GM19438 (cell line): ENCODE measurements at regions not wholly inside any gene's neighbourhood (a gene's known extent, or its start where the extent isn't known, plus 50 kb on each side); places are given as distances from the start of the nearest gene placed in this dataset.

Experiments
- ATAC-seq: cut with Tn5 transposase; IDR thresholded peaks from one replicate; pipeline ENCODE4 v1.9.1; 2021; ENCODE audit warnings: low read depth; ENCODE audit not compliant: unreplicated experiment

DNA sequence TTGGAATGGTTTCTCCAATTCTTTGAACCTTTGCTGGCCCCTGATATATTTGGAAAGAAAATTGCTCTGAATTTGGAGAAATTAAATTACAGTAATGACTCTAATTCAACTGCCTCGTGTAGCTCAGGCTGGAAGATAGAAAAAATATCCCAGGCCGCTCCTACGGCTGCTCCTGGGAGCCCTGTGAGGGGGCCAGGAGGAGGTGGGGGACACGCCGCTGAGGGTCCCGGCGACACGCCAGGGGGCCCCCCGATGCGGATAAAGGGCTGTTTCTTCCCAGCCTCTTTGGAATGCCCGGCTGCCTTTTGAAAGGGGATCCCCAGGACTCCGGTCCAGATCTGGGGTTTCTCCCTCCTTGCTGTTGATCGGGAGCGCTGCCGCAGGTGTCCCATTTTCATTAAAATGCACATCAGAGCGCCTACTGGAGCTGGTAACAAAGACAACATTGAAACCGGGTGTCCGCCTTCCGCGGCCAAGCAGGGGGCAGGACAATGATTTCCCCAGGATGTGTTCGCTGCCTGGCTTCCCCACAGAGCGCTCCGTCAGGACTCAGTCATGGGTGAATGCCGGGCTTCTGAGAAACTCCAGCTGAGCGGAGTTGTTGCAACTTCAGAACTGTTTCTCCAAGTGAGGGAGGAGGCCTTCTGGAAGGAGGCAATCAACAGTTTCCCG is 200.1 kb upstream of the KBTBD8 start:
- no peak for ATAC-seq

DNA sequence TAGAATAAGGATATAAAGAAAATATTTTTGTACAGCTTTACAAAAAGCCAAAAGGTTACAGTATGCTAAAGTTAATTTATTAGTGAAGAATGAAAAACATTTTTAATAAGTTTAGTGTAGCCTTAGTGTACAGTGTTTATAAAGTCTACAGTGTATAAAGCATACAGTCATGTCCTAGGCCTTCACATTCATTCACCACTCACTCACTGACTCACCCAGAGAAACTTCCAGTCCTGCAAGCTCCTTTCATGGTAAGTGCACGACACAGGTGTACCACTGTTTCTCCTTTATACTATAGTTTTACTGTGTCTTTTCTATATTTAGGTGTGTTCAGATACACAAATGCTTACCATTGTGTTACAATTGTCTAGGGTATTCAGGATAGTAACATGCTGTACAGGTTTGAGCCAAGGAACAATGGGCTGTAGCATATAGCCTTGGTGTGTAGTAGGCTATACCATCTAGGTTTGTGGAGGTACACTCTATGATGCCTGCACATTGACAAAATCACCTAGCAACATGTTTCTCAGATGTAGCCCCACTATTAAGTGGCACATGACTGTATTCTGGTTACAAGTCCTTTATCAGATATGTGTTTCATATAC is 197.1 kb upstream of the KBTBD8 start:
- no peak for ATAC-seq

DNA sequence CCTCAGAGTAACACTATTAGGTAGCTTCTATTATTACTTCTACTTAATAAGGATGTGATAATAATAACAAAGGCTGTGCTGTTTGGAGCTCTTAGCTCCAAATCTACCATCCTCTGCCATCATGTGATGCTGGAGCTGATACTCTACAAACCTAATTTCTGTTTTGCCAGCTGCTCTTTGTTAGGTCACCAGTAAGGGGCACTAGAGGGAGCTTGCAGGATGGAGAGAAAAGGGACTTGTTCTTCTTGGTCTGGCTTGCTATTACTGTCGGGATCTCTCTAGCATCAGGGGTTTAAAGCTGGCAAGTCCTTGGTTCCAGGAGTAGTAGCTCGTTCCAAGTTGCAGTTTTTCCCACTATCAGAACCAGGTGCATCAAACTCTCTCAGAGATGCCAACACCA is 194.9 kb upstream of the KBTBD8 start:
- ATAC-seq = no peak

- no peak for ATAC-seq
Measured at GRCh38 chr3:66803721-66804695, 194.1 kb upstream of the KBTBD8 start.

GRCh38 chr3:66808891-66809594 is 189.1 kb upstream of the KBTBD8 start:
- no peak for ATAC-seq

DNA sequence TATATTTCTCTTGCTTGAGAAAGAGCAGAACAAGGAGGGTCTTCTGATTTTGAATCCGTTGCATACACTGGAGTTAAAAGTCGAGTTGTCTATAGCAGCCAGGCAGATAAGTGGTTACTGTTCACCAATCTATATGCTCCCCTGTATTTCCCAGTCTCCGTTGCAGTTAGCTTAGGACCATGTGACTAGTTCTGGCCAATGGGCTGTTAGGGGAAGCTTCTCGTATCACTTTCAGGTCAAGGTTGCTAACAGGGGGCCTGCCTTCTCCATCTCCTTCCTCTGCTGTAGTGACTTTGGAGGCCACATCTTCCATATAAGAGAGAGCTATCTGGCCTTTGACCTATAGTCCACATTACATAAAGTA is 188.5 kb upstream of the KBTBD8 start:
- ATAC-seq = no peak

- ATAC-seq = no peak
Measured at GRCh38 chr3:66812136-66812535, 186.0 kb upstream of the KBTBD8 start.

- ATAC-seq = no peak
Measured at GRCh38 chr3:66812741-66813140, 185.4 kb upstream of the KBTBD8 start.

DNA sequence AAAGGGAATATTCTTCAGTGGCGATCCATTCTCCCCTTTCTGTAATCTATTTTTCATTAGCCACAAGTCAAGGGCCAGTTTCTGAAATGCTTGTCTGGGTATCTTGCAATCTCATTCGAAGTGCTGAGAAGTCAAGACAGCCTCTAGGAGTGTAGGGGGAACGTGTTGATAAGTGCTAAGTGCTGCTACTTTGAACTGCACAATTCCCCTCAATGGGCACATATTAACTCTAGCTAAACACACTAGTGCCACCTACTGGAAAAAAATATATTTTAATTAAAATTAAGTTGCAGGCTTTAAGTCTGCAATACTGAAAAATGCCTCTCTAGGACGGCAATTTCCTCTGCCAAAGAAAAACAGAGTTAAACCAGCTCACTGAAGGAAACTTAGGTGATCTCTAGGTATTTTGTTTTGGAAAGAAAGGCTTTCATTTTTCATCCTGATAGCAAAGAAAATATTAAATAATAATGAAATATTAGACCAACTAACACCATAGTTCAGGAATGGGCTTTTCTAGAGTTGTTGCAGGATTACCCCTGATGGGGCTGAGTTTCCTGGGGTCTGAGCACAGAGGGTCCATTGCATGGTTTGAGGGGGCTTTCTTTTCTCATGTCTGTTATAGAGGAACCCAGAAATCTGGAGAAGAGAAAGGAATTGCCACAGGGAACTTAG is 181.9 kb upstream of the KBTBD8 start:
- ATAC-seq = peak; percentile 64

DNA sequence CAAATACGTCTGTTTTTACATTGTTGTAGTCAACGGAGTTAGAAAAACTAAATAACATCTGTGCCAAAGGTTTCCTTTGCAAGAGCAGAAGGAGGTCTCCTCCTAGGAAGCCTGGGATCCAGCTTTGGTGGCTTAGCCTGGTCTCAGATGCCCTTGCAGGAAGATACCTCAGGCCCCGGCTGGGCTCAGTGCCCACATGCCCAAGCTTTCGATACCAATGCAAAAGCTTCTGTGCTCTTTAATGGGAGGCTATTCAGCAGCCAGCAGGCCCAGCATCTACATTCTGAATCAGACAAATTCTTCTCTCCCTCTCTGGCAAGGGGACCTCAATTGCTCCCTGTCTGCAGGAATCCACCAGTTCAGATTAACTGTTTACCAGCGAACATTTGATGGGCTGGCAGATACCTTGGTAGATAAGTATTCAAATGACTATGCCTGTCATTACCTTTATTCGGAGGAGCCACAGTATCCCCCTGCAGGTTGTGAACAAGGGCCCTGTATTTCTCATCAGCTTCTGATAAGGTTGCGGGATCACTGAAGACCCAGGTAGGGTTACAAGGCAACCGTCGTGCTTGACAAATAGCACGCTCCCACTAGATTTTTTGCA is 180.1 kb upstream of the KBTBD8 start:
- ATAC-seq = no peak

DNA sequence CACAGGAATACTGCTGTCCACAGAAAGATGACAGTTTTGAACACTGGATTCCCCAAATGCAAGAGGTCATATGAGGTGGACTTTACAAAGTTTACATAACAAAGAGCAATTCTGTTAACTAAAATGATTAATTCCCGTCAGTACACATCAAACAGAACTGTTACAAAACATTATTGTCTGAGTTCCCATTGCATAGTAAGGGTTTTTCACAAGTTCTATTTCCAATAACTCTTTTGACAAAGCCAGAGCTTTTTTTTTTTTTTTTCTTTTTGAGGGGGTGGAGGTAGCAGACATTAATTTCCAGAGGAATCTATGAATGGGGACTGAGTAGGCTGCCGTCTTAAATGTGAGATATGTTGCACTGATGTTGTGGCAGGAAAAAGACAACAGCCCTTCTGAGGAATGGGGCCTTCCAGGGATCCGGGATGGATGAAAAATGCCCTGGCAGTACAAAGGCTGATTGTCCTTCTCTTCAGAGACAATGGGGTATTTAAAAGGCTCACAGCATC is 178.1 kb upstream of the KBTBD8 start:
- no peak for ATAC-seq

DNA sequence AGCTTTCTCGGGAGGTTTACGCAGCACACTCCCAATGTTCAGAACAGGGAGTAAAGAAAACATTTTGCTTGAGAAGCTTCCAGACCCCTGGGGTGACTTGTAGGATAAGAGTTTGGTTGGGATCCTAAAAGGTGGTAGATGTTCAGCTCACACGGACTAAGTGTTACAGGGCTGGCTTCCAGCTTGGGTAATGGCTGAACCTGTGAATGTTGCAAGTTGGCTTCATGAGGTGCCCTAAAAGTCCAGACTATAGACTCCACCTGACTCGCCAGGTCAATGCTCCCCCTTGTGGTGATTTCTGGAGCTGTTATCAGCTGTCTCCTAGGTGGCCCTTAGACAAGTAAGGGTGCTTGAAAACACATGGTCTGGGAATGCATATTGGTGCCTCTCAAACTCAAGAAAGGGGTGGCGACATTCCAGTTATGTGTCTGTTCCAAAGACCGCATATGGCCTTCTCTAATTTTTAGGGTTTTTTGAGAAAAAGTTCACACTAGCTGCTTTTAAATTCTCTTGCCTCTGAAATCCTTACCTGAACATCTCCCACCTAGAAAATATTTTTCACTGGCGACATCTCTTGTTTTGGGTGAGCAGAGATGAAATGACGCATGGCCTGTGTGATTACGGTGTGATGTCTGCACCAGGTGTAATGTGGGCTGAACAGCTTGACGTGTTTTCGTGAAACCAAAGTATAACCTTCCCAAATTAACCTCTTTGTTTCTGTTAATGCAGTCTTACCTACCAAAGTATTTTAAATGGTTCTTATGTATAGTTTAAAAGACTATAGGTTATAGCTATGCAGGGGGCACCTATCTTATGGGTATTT is 175.7 kb upstream of the KBTBD8 start:
- ATAC-seq = peak; percentile 75

DNA sequence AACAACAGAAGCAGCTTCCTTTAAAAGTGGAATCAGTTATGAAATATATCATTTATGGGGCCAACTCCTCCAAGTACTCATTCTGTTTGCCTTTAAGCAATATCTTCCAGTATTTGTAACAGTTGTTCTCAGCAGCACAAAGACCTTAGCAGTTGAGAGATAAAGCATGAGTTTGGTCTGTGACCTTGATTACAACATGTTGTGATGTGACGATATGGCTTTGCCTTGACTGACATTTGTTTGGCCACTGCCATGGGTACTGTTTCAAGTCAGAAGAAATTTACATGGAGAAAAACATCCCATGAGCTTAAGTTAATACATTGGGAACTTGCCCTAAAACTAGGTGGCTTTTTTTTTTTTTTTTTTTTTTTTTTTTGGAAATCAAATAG is 175.1 kb upstream of the KBTBD8 start:
- no peak for ATAC-seq

GRCh38 chr3:66823532-66823931 is 174.6 kb upstream of the KBTBD8 start:
- ATAC-seq = no peak

DNA sequence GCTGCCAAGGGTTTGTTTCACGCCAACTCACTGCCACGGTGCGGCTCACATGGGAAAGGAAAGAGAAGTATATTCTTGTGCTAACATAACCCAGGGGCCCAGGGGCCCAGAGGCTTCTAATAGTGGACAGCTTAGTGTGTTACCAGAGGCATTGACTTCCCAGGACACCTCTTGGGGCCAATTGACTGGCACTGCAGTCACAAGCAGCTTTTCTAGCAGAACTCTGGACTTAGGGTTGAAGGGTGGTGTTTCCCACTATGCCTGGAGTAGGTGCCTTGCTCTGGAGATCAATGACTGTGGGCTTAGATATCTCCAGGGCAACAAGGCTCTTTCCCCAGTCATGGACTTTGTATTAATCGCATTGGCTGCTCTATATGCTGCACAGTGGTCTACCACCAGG is 172.7 kb upstream of the KBTBD8 start:
- no peak for ATAC-seq

GRCh38 chr3:66827726-66828125 is 170.4 kb upstream of the KBTBD8 start:
- ATAC-seq = no peak

- no peak for ATAC-seq
Measured at GRCh38 chr3:66828303-66828702, 169.8 kb upstream of the KBTBD8 start.

DNA sequence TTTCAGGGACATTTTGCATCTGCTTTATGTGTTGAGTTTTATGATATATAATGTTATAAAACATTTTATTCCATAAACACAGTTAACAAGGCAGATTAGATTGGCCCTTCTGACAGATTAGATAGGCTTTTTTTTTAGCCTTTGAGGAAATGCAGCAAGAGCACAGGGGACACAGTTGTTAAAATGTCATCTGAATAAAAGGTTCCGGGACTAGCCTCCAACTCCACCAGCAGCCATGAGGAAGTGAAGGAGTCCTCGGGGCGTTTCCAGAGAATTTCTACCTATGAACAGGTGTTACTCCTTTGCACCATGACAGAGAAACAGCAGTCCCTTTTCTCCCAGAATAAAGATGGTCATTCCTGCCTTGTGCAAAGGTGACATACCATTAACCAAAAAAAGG is 167.8 kb upstream of the KBTBD8 start:
- ATAC-seq = no peak

- ATAC-seq = no peak
Measured at GRCh38 chr3:66831931-66832330, 166.2 kb upstream of the KBTBD8 start.
